K562 (cell line): ENCODE measurements at regions not wholly inside any gene's neighbourhood (a gene's known extent, or its start where the extent isn't known, plus 50 kb on each side); places are given as distances from the start of the nearest gene placed in this dataset.

Experiments used
- ATAC-seq: fragments of 200-7000 bp; cut with Tn5 transposase; 3 replicates; pipeline ENCODE4 v1.9.1; 2020; ENCODE audit warnings: moderate library complexity
- BruUV-seq: library from RNA; stranded (reverse); fragments of 400-500 nt; replicated peaks from 2 replicates; lab custom pipeline; 2021; lab: Mats Ljungman, UMichigan
- CTCF ChIA-PET: fragments of 300-600 bp; formaldehyde crosslinking; extraction: SDS; loops from one replicate; lab custom pipeline; 2021; ENCODE audit warnings: low intra/inter-chr PET ratio; lab: Yijun Ruan, JAX
- POLR2A ChIA-PET: fragments of 300-600, 350-650 bp; sonication (Branson Sonifier 250); formaldehyde crosslinking; extraction: SDS; loops from one replicate; lab custom pipeline; 2021; ENCODE audit warnings: antibody characterized with exemption, inconsistent platforms; lab: Yijun Ruan, JAX
- DNase-seq, 4 experiments: peaks; one replicate each; pipeline versions ENCODE4 v3.0.0 to v3.0.0-alpha.2; 2011 to 2018; ENCODE audit warnings: low spot score in 3 of 4, mixed read lengths in 3 of 4; ENCODE audit errors: extremely low read depth in 1 of 4
- FAIRE-seq: peaks from 2 replicates; lab custom pipeline; 2011; peaks lifted over from hg19 to GRCh38; lab: Jason Lieb, UNC
- H2AFZ ChIP-seq: 2 replicates; pipeline ENCODE4 v1.6.0; 2011; ENCODE audit warnings: low read depth, low read length, control low read depth, inconsistent platforms
- H3K27ac ChIP-seq: fragments of 200-600 bp; 3 replicates; pipeline ENCODE4 v1.8.0; 2011; ENCODE audit warnings: low read depth, mild to moderate bottlenecking, control low read depth, inconsistent platforms, low read length, moderate library complexity, mixed read lengths; ENCODE audit errors: extremely low read depth
- H3K27me3 ChIP-seq, 2 experiments: fragments of 300-600 bp in 1 of 2; 2 replicates in 1 of 2; 3 replicates in 1 of 2; pipeline versions ENCODE4 v1.6.0 to v1.8.0; 2011; ENCODE audit warnings: inconsistent platforms in 2 of 2, low read length in 2 of 2, mild to moderate bottlenecking in 1 of 2, mixed read lengths in 1 of 2, moderate library complexity in 1 of 2; ENCODE audit not compliant: control insufficient read depth in 2 of 2, insufficient read depth in 2 of 2
- H3K36me3 ChIP-seq: fragments of 300-600 bp; 3 replicates; pipeline ENCODE4 v1.8.0; 2011; ENCODE audit warnings: mild to moderate bottlenecking, low read length, inconsistent platforms; ENCODE audit not compliant: control insufficient read depth, insufficient read depth
- H3K4me1 ChIP-seq, 2 experiments: fragments of 200-600 bp in 1 of 2; replicated peaks in 1 of 2; 2 replicates in 1 of 2; 3 replicates in 1 of 2; pipeline versions ENCODE4 v1.5.1 to v1.8.0; 2011; ENCODE audit warnings: inconsistent platforms in 2 of 2, low read length in 2 of 2, mild to moderate bottlenecking in 1 of 2, mixed read lengths in 1 of 2, moderate library complexity in 1 of 2; ENCODE audit not compliant: control insufficient read depth in 2 of 2, insufficient read depth in 2 of 2
- H3K4me2 ChIP-seq: 2 replicates; pipeline ENCODE4 v1.6.1; 2011; ENCODE audit warnings: low read length, control low read depth, inconsistent platforms, mixed read lengths; ENCODE audit not compliant: insufficient read depth
- H3K4me3 ChIP-seq: fragments of 200-600 bp; sonication (generic), shearing (Covaris generic); 2 replicates; pipeline ENCODE4 v1.5.1; 2016; ENCODE audit warnings: control low read depth, inconsistent platforms
- H3K79me2 ChIP-seq: fragments of 200-600 bp; 3 replicates; pipeline ENCODE4 v1.8.0; 2011; ENCODE audit warnings: low read length, inconsistent platforms; ENCODE audit not compliant: control insufficient read depth, insufficient read depth
- H3K9ac ChIP-seq, 2 experiments: 2 replicates each; pipeline versions ENCODE4 v1.6.0 to v1.6.1; 2011; ENCODE audit warnings: low read depth in 2 of 2, low read length in 2 of 2, control low read depth in 1 of 2, inconsistent platforms in 1 of 2, mild to moderate bottlenecking in 1 of 2, mixed read lengths in 1 of 2; ENCODE audit not compliant: insufficient read depth in 1 of 2
- H3K9me1 ChIP-seq: one replicate; pipeline ENCODE4 v1.6.0; 2011; ENCODE audit warnings: inconsistent platforms, mild to moderate bottlenecking, low read length, moderate library complexity; ENCODE audit not compliant: control insufficient read depth, insufficient read depth
- H3K9me3 ChIP-seq: replicated peaks from 2 replicates; pipeline ENCODE4 v1.5.1; 2011; ENCODE audit warnings: low read depth, low read length, inconsistent platforms; ENCODE audit not compliant: control insufficient read depth, insufficient read depth
- H4K20me1 ChIP-seq: replicated peaks from 2 replicates; pipeline ENCODE4 v1.6.1; 2011; ENCODE audit warnings: low read length, inconsistent platforms, mixed read lengths; ENCODE audit not compliant: control insufficient read depth, insufficient read depth
- CTCF ChIP-seq, 3 experiments: IDR thresholded peaks in 2 of 3; conservative IDR thresholded peaks in 1 of 3; 2 replicates each; pipeline ENCODE4 v1.5.1; 2011 to 2012; ENCODE audit warnings: low read length in 3 of 3, mild to moderate bottlenecking in 3 of 3, control low read depth in 2 of 3, improper control_type of control experiment in 1 of 3, inconsistent platforms in 1 of 3, low read depth in 1 of 3, mixed read lengths in 1 of 3, moderate library complexity in 1 of 3; ENCODE audit not compliant: insufficient read depth in 2 of 3
- DPF2 ChIP-seq: fragments of 450-650 bp; IDR thresholded peaks from 2 replicates; pipeline ENCODE4 v1.6.1; 2016
- FOXK2 ChIP-seq, 2 experiments: fragments of 450-650 bp; IDR thresholded peaks in 1 of 2; conservative IDR thresholded peaks in 1 of 2; 2 replicates each; pipeline ENCODE4 v1.6.1; 2016; ENCODE audit warnings: low read depth in 2 of 2, mild to moderate bottlenecking in 1 of 2
- RREB1 ChIP-seq: fragments of 250-450 bp; sonication (Bioruptor Pico); IDR thresholded peaks from 2 replicates; pipeline ENCODE4 v1.4.0; 2020
- SOX6 ChIP-seq: fragments of 450-650 bp; IDR thresholded peaks from 2 replicates; pipeline ENCODE4 v1.6.1; 2014; ENCODE audit warnings: mild to moderate bottlenecking
- TSC22D4 ChIP-seq: fragments of 450-650 bp; IDR thresholded peaks from 2 replicates; pipeline ENCODE4 v1.6.1; 2016; ENCODE audit warnings: missing genetic modification characterization, missing biosample characterization, control low read depth
- ZEB2 ChIP-seq: fragments of 450-650 bp; IDR thresholded peaks from 2 replicates; pipeline ENCODE4 v1.6.1; 2016
- ZNF518B ChIP-seq: fragments of 250-450 bp; sonication (Bioruptor Pico); IDR thresholded peaks from 2 replicates; pipeline ENCODE4 v1.5.0; 2021; ENCODE audit warnings: mild to moderate bottlenecking, moderate library complexity
- WGBS: fragments of 100-300 bp; shearing (Covaris generic); methylation state at CpG from one replicate; pipeline ENCODE4 v1.1.6; 2016; ENCODE audit warnings: low coverage, mixed read lengths; ENCODE audit not compliant: insufficient coverage; ENCODE audit errors: missing lambda C conversion rate; 5-methylcytosine and 5-hydroxymethylcytosine counted together
- in situ Hi-C: fragments of 300-500 bp; cut with MboI; formaldehyde crosslinking; loops from 4 replicates; pipeline ENCODE4 v1.15.0; 2018; ENCODE audit warnings: inconsistent platforms, mixed read lengths
- intact Hi-C: fragments of 100-400 bp; cut with micrococcal nuclease; formaldehyde crosslinking; loops from 2 replicates; pipeline ENCODE4 v1.14.2; 2022

- ChIA-PET POLR2A (interaction anchor here (1.1 to 2.4 kb wide), 2 partner anchors 11 to 181 kb away, joined by 4 to 13 read pairs; no protein-coding TSS in a partner anchor), CTCF (no interaction called here)
- ATAC-seq = peak; percentile 81
- Histone ChIP-seq H3K27me3 (peaks cover 2 to 10% of the 10 kb centered on the region in 2 experiments; a peak in 4 of 5 replicates), H3K9me3 (no peaks in the 10 kb centered on the region), H3K36me3 (no peaks in the 10 kb centered on the region), H2AFZ (no peak overlapping the region), H3K4me3 (no peak overlapping the region), H3K27ac (no peak overlapping the region), H3K4me2 (no peak overlapping the region), H3K4me1 (no peaks in the 10 kb centered on the region; a peak in 1 of 5 replicates), H3K9me1 (no peaks in the 10 kb centered on the region), H4K20me1 (no peaks in the 10 kb centered on the region), H3K79me2 (no peaks in the 10 kb centered on the region), H3K9ac (no peak overlapping the region)
- no peak for FAIRE-seq
- intact Hi-C loops (no loop called here), in situ Hi-C loops (no loop called here)
- WGBS = 2% methylated on average over 7 of the region's 8 CpGs
- no TSS peak for BruUV-seq
- peak; percentile 6 to 21 (median 15) for DNase-seq
- TF ChIP-seq ZEB2 (no peak), ZNF518B (CRISPR knock-in tag) (no peak), DPF2 (no peak), RREB1 (CRISPR knock-in tag) (no peak), FOXK2 (conservative IDR thresholded peaks at IDR 0.05 in 1 of 2, IDR thresholded peaks at IDR 0.05 in 1 of 2; ENCODE audit: low read depth in 2 of 2) (no peak), TSC22D4 (tag) (no peak), CTCF (IDR thresholded peaks at IDR 0.05 in 2 of 3, conservative IDR thresholded peaks at IDR 0.05 in 1 of 3; ENCODE audit: insufficient read depth in 2 of 3, low read depth in 1 of 3, low read length in 3 of 3) (no peak), SOX6 (no peak)
Measured at GRCh38 chr17:5694551-5694950, 110.2 kb upstream of the NLRP1 start.
